HG03103 (cell line): ENCODE measurements at regions not wholly inside any gene's neighbourhood (a gene's known extent, or its start where the extent isn't known, plus 50 kb on each side); places are given as distances from the start of the nearest gene placed in this dataset.

Source experiments
- ATAC-seq: cut with Tn5 transposase; IDR thresholded peaks from one replicate; pipeline ENCODE4 v1.9.1; 2021; ENCODE audit warnings: low read depth; ENCODE audit not compliant: unreplicated experiment

DNA sequence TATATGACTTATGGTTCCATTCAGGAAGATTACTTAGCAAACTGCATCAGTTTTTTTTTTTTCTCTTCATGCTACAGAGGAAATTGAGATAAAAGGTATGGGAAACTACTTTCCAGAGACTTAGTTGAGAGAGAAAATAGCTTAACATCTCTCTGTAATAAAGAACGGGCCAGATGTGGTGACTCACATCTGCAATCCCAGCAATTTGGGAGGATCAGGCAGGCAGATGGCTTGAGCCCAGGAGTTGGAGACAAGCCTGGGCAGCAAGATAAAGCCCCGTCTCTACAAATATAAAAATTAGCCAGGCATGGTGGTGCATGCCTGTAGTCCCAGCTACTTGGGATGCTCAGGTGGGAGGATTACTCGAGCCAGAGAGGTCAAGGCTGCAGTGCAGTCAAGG is 271.2 kb upstream of the TENM3 start:
- no peak for ATAC-seq

DNA sequence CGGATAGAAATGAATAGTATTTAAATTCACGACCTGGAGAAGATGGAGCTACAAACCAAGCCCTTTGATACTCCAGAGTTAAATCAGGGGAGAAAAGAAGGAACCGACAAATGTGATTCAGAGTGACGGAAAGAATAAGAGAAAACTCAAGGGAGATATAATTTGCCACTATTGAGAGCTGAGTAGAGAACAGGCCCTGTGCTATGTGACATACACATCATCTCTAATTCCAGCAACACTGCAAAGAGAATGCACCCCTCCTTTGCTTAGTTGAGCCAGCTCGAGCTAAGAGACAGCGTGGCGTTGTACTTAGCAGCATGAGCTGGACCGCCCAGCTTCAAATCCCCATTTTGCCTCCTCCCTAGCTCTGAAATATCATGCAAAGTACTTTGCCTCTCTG is 266.4 kb upstream of the TENM3 start:
- no peak for ATAC-seq

GRCh38 chr4:181982437-181982836 is 260.8 kb upstream of the TENM3 start:
- no peak for ATAC-seq

DNA sequence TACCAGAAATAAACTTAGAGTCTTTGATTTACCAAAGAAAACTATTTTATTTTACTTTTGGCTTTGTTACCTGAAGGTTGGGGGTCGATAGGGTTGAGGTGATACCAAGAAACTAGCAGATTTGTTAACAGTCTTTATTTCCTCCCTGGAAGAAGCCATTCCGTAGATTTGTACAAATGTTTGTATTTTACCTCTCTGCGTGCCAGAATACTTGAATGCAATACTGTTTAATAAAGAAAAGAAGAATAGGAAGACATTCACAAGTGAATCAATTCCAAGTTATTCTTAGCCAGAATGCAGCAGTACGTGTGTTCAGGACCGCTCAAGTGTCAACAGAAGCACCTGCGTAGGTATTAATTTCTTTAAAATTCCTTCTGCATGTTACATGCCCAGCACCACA is 260.3 kb upstream of the TENM3 start:
- ATAC-seq: no peak

DNA sequence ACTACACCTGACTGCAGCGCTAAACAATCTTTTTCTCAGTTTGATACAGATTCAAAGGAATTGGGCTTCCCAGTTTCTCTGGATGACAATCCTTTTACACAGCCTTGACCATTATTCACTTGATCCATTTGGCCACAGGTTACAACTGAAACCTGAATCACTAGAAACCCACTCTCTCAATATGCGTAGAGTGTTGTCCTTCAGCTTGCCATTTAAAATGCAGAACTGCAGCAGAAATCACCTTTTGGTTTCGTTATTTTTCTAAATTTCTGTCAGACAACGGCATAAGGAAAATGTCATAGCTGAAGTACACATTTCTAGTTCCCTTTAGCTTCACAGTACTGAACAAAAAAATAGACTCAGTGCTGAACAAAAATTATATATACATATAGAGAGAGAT is 255.8 kb upstream of the TENM3 start:
- ATAC-seq: no peak

- ATAC-seq: no peak
These were observed 254.1 kb upstream of the TENM3 start for GRCh38 chr4:181989071-181989470.

DNA sequence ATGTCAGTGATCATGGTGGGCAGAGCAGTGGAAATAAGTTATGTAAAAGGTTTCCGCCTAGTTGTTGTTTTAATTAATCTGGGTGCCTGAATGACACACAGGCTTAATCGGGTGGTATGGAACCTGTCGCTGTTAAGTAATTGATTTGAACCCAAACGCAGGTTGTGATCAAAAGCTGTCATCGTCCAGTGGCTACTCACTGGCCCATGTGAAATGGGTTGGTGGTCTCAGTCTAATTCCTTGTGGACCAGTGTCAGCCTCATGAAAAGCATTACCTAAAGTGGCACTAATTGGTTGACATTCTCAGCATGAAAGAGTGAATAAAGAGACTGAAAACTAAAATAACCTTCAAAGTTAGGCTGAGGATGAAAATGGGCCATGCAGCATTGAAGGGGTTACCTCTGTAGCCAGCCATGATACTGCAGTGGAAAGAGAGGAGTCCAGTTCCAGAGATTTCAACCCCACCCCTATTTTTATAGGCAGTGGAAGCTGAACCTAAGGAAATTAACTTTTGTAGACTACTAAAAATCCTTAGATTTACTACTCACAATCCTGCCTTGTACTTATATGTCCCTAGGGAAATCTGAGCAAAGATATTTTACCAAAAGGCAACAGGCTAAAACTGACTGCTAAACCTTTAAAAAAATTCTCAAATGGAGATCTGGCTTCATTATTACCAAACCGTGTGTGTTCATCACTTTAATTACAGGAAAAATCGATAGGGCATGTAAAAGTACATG is 251.7 kb upstream of the TENM3 start:
- ATAC-seq: no peak

- no peak for ATAC-seq
These were observed 244.6 kb upstream of the TENM3 start for GRCh38 chr4:181998398-181999295.

DNA sequence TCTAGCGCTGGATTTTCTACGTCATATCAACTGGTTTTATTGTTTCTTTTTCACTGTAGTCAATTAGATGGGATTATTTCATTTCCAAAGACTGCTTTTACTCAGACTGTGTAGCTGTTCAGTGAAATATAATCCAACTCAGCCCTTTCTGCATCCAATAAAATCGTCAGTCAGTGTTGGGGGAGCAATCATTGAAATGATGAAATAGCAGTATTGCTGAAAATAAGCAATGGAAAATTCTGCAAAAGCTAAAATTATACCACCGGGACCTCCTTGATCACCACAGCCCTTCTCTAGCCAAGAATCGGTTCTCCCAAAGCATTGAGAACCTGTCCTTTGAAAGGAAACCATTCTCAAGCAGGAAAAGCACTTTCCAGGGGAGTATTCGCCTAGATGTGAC is 243.1 kb upstream of the TENM3 start:
- no peak for ATAC-seq

GRCh38 chr4:182010876-182011275 is 232.3 kb upstream of the TENM3 start:
- no peak for ATAC-seq

GRCh38 chr4:182014164-182014563 is 229.0 kb upstream of the TENM3 start:
- no peak for ATAC-seq

DNA sequence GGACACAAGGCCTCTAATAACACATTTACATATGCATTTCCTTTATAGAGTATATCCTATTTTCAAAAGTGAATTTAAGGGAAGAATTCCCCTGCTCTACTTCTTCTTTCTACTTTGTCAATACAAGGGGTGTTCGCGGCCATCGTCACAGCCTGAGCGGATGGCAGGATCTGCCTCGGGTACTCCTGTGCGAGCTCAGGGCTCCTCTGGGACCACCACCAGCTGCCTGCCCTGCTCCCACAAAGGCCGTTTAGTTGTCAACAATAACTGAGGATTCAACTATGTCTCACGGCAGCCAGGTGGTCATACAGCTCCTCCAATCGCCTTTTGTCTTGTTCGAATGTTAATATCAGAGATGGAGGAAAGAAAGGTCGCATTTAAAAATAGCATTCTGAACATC is 228.2 kb upstream of the TENM3 start:
- ATAC-seq: no peak

DNA sequence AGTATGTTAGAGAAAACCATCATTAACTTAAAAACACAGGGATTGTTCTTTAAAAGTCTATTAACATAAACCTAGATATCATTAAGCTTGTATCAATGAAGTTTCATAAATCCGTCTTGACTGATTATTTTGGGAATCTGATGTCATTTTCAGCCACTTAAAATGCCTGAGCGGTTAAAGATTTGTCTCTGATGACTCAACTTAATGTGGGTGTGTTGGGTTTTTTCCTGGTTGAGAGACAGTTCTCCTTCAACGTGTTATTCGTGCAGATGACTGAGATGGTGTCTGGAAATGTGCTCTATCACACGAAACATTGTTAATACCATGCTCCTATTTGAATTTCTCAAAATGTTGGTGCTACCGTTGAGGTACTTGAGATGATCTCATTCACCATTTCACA is 227.3 kb upstream of the TENM3 start:
- ATAC-seq: no peak

- ATAC-seq: no peak
These were observed 226.2 kb upstream of the TENM3 start for GRCh38 chr4:182017038-182017437.

DNA sequence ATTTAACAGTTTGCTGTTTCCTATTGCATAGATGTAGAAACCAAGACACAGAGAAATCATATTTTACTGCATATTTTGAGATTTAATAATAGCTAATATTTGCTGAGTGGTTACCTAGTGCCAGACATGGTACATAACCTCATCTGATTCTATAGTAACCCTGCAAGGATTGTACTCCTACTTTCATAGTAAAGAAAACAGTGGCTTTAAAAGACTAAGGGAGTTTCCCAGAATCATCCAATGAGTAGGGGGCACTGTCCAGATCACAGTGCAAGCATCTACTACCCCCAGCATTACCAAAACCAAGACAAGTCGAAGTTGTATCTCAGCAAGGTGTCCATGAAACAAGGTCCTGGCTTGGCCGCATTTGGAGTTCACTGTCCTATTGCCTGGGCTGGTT is 224.5 kb upstream of the TENM3 start:
- peak; percentile 32 for ATAC-seq

DNA sequence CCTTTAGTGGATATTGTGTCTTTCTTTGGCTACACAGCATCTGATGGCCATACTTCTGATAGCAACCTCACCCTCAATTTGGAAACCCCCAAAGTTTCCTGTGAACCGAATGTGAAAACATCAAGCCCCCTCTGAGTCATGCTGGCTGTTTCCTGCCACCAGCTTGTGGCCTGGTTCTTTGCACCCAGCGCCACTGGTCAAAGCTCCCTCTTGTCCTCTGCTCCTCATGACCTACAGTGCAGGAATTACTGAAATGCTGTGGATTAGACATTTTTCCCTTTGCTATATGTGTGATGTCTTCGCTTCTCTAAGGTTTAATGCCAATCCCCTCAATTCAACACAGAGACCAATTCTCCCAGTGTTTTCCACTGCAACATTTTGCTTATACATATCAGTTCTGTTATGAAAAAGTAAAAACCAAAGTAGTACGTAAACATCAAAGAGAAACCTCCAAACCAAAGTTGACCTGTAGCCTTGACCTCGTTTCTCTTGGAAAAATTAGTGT is 224.0 kb upstream of the TENM3 start:
- peak; percentile 88 for ATAC-seq

- ATAC-seq: no peak
These were observed 220.3 kb upstream of the TENM3 start for GRCh38 chr4:182022909-182023308.

GRCh38 chr4:182023469-182023868 is 219.7 kb upstream of the TENM3 start:
- ATAC-seq: no peak

DNA sequence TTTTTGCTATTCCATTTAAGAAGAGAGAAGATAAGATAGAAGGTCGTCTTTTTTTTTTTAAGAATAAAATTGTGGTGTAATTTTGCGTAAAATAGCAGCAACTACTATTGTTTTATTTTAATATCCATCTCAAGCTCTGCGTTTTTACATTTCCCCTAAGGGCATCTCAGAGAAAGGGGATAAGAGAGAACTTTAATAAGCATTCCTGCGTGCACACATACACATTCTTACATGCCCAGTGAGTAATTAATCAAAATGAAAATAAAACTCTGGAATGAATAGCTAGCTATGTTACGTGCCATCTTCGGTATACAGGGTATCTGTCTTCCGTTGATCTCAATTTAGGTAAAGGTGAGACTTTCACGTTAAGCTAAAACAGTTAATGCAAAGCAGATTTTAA is 200.3 kb upstream of the TENM3 start:
- ATAC-seq: no peak

- ATAC-seq: no peak
These were observed 194.3 kb upstream of the TENM3 start for GRCh38 chr4:182048871-182049270.

- no peak for ATAC-seq
These were observed 186.3 kb upstream of the TENM3 start for GRCh38 chr4:182056866-182057265.

DNA sequence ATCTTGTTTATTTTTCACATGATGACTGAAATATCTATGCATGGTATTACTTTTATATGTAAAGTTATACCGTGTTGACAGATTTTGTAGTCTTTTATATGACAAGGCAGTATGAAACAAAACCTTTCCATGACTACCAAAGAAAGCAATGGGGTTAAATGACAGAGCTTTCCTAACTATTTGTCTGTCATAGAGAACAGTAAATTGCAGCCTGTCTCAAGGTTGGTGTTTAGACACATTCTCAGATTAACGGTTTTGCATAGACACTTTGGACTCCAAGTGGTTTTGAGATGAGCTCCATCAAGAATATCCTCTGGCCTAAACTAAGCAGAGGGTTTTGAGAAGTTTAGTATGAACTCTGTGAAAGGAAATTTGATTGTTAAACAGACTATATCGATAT is 180.7 kb upstream of the TENM3 start:
- no peak for ATAC-seq
